Neutrophil (primary cell): ENCODE measurements at regions not wholly inside any gene's neighbourhood (a gene's known extent, or its start where the extent isn't known, plus 50 kb on each side); places are given as distances from the start of the nearest gene placed in this dataset.

Source experiments
- H3K27ac ChIP-seq: fragments of 200-600 bp; sonication (generic); 2 replicates; pipeline ENCODE4 v1.5.1; 2016; ENCODE audit warnings: mild to moderate bottlenecking, moderate library complexity
- H3K27me3 ChIP-seq: fragments of 200-600 bp; sonication (generic); 2 replicates; pipeline ENCODE4 v1.6.0; 2016; ENCODE audit warnings: mild to moderate bottlenecking
- H3K36me3 ChIP-seq: fragments of 200-600 bp; sonication (generic); 2 replicates; pipeline ENCODE4 v1.5.1; 2017
- H3K4me1 ChIP-seq, 2 experiments: fragments of 200-600 bp in 1 of 2; sonication (generic) in 1 of 2; 1 replicate in 1 of 2; 2 replicates in 1 of 2; pipeline versions ENCODE4 v1.5.1 to v1.6.1; 2013 to 2016; ENCODE audit warnings: low read depth in 1 of 2, low read length in 1 of 2, mild to moderate bottlenecking in 1 of 2, moderate library complexity in 1 of 2; ENCODE audit not compliant: control insufficient read depth in 1 of 2, insufficient read depth in 1 of 2
- H3K4me3 ChIP-seq, 2 experiments: fragments of 200-600 bp in 1 of 2; sonication (generic) in 1 of 2; 1 replicate in 1 of 2; 2 replicates in 1 of 2; pipeline ENCODE4 v1.5.1; 2013 to 2016; ENCODE audit warnings: low read depth in 1 of 2, low read length in 1 of 2, mild to moderate bottlenecking in 1 of 2, moderate library complexity in 1 of 2
- H3K9me3 ChIP-seq: fragments of 200-600 bp; sonication (generic); 2 replicates; pipeline ENCODE4 v1.5.1; 2016
- CTCF ChIP-seq: fragments of 200-600 bp; sonication (generic); IDR thresholded peaks from 2 replicates; pipeline ENCODE4 v1.5.1; 2016; ENCODE audit warnings: antibody characterized with exemption

- no peak for TF ChIP-seq CTCF
- no peak overlapping the region for H3K4me3 ChIP-seq
- H3K4me1 ChIP-seq, result no peaks in the 10 kb centered on the region
- H3K27ac ChIP-seq, result no peak overlapping the region
- H3K36me3 ChIP-seq, result no peaks in the 10 kb centered on the region
- no peaks in the 10 kb centered on the region for H3K9me3 ChIP-seq
- no peaks in the 10 kb centered on the region for H3K27me3 ChIP-seq
These were observed 223.2 kb upstream of the FAR2 start for GRCh38 chr12:28925719-28926376.

DNA sequence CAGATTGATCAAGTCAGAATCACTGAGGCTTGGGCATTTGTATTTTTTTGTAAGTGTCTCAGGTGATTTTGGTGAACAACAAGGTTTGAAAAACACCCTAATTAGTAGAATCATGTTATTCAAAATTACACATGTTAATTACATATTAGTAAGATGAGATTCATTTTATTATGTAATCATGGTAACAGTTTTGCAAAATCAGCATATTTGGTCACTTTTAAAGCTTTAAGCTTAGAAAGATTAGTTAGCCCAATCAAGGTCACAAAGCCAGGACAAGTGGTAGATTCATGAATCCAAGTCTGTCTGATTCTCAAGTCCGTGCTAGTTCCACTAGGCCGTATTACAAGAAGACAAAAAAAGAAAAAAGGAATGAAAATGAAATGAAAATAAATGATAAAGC is 218.4 kb upstream of the FAR2 start:
- Histone ChIP-seq H3K27me3 (no peaks in the 10 kb centered on the region), H3K4me1 (no peaks in the 10 kb centered on the region), H3K9me3 (no peaks in the 10 kb centered on the region), H3K36me3 (no peaks in the 10 kb centered on the region), H3K27ac (no peak overlapping the region), H3K4me3 (no peak overlapping the region)
- TF ChIP-seq CTCF, result no peak

GRCh38 chr12:28933176-28933575 is 215.9 kb upstream of the FAR2 start:
- H3K9me3 ChIP-seq, result no peaks in the 10 kb centered on the region
- no peaks in the 10 kb centered on the region for H3K27me3 ChIP-seq
- no peak for TF ChIP-seq CTCF
- no peak overlapping the region for H3K4me3 ChIP-seq
- H3K27ac ChIP-seq, result no peak overlapping the region
- H3K4me1 ChIP-seq, result no peaks in the 10 kb centered on the region
- H3K36me3 ChIP-seq, result no peaks in the 10 kb centered on the region

DNA sequence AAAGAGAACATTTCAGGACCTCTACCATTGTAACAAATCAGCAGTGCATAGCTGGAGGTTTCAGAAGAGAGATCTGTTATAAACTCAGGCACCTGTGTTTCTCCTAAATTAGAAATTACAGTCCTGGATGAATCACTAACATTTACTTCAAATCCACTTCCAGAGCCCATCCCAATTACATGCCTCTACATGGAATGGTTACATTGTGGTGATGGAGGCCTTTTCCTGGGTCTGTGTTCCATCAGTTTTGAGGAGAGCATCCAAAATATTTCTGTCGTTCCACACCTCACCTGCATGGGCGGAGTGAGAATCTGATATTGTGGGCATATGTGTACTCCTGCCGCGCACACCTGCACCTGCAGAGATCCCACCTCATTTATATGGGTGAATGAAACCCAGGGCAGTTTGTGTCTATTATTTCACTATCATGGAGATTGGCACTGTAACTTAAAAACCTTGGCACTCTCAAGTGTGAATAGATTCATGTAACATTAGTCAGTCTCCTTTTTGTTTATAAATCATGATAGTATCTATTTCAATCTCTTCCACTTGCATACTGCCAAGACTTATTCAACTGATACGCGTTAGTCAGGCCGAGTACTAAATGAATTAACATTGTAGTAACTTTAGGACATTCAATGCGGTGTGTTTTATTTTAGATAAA is 215.1 kb upstream of the FAR2 start:
- no peaks in the 10 kb centered on the region for H3K27me3 ChIP-seq
- no peaks in the 10 kb centered on the region for H3K9me3 ChIP-seq
- no peak overlapping the region for H3K4me3 ChIP-seq
- TF ChIP-seq CTCF, result no peak
- H3K4me1 ChIP-seq, result no peaks in the 10 kb centered on the region
- H3K27ac ChIP-seq, result no peak overlapping the region
- no peaks in the 10 kb centered on the region for H3K36me3 ChIP-seq

- Histone ChIP-seq H3K36me3 (no peaks in the 10 kb centered on the region), H3K9me3 (no peaks in the 10 kb centered on the region), H3K4me1 (no peaks in the 10 kb centered on the region), H3K4me3 (no peak overlapping the region), H3K27me3 (no peaks in the 10 kb centered on the region), H3K27ac (no peak overlapping the region)
- no peak for TF ChIP-seq CTCF
These were observed 212.9 kb upstream of the FAR2 start for GRCh38 chr12:28936221-28936620.
